ENCODE measurements at regions not wholly inside any gene's neighbourhood (a gene's known extent, or its start where the extent isn't known, plus 50 kb on each side); places are given as distances from the start of the nearest gene placed in this dataset.

DNA sequence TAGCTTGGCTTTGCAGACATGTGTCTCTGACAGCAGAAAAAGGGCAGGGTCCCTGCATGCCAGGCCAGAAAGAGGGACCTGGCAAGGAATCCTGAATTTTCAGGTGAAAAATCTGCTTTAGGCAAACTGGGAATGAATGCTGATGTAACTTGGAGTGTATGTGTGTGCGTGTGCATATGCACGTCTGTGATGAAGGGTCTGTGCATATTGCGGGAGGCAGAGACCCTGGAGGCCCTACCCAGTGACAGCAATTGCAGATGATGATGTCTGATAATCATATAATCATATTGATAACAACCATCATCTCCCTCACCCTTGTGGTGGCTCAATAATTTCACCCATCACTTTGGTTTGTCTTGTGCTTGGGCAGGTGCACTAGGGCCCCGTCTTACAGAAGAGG is 80.7 kb upstream of the SDK2 start:
- no peak for DNase-seq

GRCh38 chr17:73725794-73726515 is 81.7 kb upstream of the SDK2 start:
- DNase-seq = no peak

GRCh38 chr17:73727941-73728340 is 83.7 kb upstream of the SDK2 start:
- DNase-seq = no peak

GRCh38 chr17:73729101-73729500 is 84.9 kb upstream of the SDK2 start:
- no peak for DNase-seq

- no peak for DNase-seq
Measured at GRCh38 chr17:73731733-73732132, 87.5 kb upstream of the SDK2 start.

DNA sequence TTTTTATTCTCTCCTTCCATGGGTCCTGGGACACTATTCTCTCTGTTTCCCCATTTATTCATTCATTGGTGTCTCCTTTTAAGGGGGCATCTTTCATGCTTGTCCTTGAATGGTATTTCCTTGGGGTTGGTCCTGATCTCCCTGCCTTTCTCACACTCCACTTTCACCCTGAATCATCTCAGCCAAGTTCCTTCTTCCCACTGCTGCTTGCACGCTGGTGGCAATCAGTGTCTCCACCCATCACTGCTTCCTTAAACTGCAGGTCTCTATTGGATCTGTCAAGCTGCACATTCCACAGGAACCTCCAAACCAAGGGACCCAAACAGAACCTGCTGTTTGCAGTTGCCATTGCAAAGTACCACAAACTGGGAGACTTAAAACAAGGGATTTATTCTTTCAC is 89.3 kb upstream of the SDK2 start:
- DNase-seq = no peak

GRCh38 chr17:73735245-73735644 is 91.0 kb upstream of the SDK2 start:
- no peak for DNase-seq

- DNase-seq = no peak
Measured at GRCh38 chr17:73738751-73739575, 94.7 kb upstream of the SDK2 start.

- DNase-seq = no peak
Measured at GRCh38 chr17:73740370-73740769, 96.1 kb upstream of the SDK2 start.

GRCh38 chr17:73742948-73743381 is 98.7 kb upstream of the SDK2 start:
- no peak for DNase-seq

GRCh38 chr17:73743518-73744201 is 99.4 kb upstream of the SDK2 start:
- DNase-seq = no peak

DNA sequence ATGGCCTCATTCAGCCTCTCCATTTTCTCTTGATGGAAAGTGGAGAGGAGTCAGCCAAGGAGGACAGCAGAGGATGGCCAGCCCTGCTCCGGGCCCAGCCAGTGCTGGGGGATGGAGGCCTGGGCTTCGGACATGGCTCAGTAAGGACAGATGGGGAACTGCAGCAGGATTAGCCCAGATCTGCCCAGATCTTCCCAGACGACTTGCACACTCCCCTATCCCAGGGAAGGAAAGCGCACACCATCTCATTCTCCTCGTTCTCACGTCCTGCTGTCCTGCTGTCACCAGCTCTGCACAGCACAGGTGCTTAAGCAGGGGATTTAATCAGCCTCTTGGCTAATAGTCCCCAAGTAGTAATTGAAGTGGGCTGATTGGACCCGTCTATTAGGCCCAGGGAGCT is 100.2 kb upstream of the SDK2 start:
- DNase-seq = no peak

- DNase-seq = no peak
Measured at GRCh38 chr17:73746314-73747073, 102.2 kb upstream of the SDK2 start.

DNA sequence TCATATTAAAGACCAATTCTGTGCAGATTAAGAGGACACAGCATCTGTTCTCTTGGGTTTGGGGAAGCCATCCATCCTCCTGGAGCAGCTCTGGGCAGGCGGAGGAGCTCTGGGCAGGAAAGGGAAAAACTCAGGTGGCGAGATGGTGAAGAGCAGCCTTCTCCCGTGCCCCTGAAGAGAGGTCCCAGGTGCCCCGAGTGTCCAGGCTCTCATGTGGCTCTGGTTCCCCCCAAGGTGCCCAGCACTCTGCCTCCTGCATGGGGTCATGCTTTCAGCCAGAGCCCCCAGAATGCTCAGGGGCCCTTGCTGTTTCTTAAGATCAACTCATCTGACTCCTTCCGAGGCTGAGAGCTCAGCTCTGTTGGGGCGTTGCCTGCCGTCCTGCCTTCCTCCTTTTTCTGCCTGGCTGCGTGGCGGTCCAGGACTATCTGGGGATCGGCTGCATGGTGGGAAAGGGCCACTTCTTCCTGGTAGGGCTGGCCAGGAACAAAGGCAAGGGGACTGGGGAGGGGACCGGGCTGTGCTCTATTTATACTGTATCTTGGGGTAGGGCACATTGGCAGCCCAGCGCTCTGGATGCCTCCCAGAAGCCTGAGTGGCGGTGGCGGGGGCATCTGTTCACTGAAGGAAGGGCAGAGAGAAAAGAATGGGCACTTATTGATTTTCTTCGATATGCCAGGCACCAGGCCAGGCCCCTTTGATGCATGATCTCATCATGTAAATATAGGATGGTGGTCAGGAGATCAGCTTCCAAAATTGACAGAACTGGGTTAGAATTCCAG is 103.2 kb upstream of the SDK2 start:
- DNase-seq = no peak

DNA sequence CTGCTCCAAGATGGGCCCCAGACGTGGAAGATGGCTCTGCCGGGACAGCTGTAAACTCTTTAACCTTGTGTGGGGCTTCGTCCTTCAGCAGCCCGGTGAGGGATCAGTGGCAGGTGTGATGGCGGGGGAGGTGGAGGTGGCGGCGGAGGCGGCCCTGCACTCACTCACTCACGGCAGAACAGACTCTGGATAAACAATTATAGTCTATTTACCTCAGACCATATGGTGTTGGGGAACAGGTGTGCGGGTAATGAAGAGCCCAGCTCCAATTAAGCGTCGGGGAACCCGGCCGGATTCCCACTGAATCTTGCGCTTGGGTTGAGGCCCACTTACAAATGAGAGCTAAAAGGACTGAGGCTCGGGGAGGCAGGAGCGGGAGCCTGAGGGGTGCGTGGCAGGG is 104.3 kb upstream of the SDK2 start:
- no peak for DNase-seq

- no peak for DNase-seq
Measured at GRCh38 chr17:73749337-73749823, 105.1 kb upstream of the SDK2 start.

- no peak for DNase-seq
Measured at GRCh38 chr17:73749928-73750605, 105.8 kb upstream of the SDK2 start.

DNA sequence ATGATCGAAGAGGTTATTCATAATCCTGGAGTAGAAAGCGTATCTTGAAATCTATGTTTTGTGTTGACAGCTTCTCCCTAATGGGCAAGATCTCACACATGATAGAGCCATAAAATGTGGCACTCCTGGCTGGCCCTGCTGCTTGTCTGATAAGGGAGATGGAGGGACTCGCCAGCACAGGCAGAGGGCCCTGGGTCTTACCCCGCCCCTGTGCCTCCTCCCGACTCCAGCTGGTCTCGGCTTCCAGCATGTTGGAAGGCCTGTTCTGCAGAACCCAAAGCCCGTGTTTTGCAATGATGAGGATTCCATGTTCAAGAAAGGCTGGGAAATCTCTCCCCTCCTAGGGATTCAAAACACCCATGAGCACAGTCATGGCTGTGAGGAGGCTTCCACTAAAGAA is 106.7 kb upstream of the SDK2 start:
- DNase-seq = no peak

DNA sequence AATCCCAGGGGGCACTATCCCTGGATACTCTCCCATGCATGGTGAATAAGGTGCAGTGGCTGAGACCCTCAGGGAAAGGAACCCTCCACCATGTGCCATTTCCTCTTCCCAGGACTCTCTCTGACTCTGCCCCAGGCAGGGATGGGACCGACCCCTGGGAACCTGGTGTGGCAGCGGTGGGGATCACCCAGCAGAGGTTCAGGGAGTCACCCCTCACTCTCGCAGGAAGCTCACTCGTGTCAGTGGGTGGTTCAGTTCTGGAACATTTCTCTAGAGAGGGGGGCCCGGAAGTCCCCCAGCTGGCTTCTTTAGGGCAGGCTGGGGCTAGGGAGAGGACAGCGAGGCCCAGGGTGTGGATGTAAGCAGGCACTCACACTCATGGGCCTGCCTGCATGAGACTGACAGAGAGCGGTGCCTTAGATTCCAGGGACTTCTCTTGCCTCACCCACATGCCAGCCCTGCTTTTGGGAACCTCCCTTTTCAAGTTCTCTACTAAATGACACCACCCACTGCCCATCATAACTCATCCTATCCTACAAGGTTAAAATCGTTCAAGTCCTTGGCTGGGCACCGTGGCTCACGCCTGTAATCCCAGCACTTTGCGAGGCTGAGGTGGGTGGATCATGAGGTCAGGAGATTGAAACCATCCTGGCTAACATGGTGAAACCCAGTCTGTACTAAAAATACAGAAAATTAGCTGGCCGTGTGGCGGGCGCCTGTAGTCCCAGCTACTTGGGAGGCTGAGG is 109.7 kb upstream of the SDK2 start:
- no peak for DNase-seq

GRCh38 chr17:73754886-73755400 is 110.7 kb upstream of the SDK2 start:
- no peak for DNase-seq

Measured in activated CD8-positive, alpha-beta memory T cell treated with anti-CD3 and anti-CD28 coated beads, Interleukin-2, amount 50 U/mL, for 48 hours (primary cell).